ENCODE measurements at regions not wholly inside any gene's neighbourhood (a gene's known extent, or its start where the extent isn't known, plus 50 kb on each side); places are given as distances from the start of the nearest gene placed in this dataset.

GRCh38 chrY:7860781-7861614, 949.4 kb upstream of the AMELY start:
- TF ChIP-seq CTCF (IDR thresholded peaks at IDR 0.05) (no peak), POLR2A (IDR thresholded peaks at IDR 0.05) (no peak)
